Thyroid gland (tissue), 4 donors: ENCODE measurements at regions not wholly inside any gene's neighbourhood (a gene's known extent, or its start where the extent isn't known, plus 50 kb on each side); places are given as distances from the start of the nearest gene placed in this dataset.

ENCODE experiments used
- POLR2A ChIP-seq, 2 donors: fragments of 450-650 bp; IDR thresholded peaks; one replicate each; pipeline ENCODE4 v1.6.1; 2017; ENCODE audit warnings: antibody characterized with exemption in 2 of 2, mild to moderate bottlenecking in 2 of 2, moderate library complexity in 1 of 2
- TF ChIP-seq, protein P1 (sequence below), 6 experiments: fragments of 200-600 bp in 3 of 6; fragments of 450-650 bp in 3 of 6; sonication (generic) in 3 of 6; IDR thresholded peaks; one replicate each; pipeline ENCODE4 v1.5.1; 2016 to 2019; ENCODE audit warnings: antibody characterized with exemption in 6 of 6, mild to moderate bottlenecking in 2 of 6, inconsistent platforms in 1 of 6, moderate library complexity in 1 of 6

DNA sequence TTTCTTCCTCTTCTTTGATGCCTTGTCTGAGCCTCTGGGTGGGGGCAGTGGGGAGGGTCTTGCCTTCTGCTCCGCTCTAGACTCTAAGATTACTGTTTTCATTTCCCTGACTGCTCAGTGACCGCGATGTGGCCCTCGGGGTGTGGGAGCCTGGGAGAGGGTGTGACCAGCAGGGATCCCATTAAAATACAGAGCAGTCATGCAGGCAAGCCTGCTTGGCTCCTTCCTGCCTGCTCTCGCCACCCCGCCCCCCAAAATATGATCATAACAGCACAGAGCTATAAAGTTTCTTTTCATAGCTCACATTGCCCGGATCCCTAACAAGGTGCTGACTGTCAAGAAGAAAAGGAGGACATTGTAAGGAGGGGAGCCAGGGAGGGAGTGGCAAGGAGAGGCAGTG, 332.9 kb downstream of the RAB28 start:
- TF ChIP-seq, protein P1, sequence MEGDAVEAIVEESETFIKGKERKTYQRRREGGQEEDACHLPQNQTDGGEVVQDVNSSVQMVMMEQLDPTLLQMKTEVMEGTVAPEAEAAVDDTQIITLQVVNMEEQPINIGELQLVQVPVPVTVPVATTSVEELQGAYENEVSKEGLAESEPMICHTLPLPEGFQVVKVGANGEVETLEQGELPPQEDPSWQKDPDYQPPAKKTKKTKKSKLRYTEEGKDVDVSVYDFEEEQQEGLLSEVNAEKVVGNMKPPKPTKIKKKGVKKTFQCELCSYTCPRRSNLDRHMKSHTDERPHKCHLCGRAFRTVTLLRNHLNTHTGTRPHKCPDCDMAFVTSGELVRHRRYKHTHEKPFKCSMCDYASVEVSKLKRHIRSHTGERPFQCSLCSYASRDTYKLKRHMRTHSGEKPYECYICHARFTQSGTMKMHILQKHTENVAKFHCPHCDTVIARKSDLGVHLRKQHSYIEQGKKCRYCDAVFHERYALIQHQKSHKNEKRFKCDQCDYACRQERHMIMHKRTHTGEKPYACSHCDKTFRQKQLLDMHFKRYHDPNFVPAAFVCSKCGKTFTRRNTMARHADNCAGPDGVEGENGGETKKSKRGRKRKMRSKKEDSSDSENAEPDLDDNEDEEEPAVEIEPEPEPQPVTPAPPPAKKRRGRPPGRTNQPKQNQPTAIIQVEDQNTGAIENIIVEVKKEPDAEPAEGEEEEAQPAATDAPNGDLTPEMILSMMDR (IDR thresholded peaks at IDR 0.05) = no peak
- TF ChIP-seq POLR2A (IDR thresholded peaks at IDR 0.05) = no peak
